ENCODE measurements at regions not wholly inside any gene's neighbourhood (a gene's known extent, or its start where the extent isn't known, plus 50 kb on each side); places are given as distances from the start of the nearest gene placed in this dataset.
"Not testable (repeated sequence)": the region's sequence is repeated elsewhere in the genome, so short reads cannot be mapped to it uniquely, and the experiment has no call there.

DNA sequence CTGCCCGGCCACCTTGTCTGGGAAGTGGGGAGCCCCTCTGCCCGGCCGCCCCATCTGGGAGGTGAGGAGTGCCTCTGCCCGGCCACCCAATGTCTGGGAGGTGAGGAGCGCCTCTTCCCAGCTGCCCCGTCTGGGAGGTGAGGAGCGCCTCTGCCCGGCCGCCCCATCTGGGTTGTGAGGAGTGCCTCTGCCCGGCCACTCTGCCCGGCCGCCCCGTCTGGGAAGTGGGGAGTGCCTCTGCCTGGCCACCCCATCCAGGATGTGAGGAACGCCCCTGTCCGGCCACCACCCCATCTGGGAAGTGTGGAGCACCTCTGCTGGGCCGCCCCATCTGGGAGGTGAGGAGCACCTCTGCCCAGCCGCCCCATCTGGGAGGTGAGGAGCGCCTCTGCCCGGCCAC is 230.6 kb upstream of the POTED start:
- TF ChIP-seq, protein P1, sequence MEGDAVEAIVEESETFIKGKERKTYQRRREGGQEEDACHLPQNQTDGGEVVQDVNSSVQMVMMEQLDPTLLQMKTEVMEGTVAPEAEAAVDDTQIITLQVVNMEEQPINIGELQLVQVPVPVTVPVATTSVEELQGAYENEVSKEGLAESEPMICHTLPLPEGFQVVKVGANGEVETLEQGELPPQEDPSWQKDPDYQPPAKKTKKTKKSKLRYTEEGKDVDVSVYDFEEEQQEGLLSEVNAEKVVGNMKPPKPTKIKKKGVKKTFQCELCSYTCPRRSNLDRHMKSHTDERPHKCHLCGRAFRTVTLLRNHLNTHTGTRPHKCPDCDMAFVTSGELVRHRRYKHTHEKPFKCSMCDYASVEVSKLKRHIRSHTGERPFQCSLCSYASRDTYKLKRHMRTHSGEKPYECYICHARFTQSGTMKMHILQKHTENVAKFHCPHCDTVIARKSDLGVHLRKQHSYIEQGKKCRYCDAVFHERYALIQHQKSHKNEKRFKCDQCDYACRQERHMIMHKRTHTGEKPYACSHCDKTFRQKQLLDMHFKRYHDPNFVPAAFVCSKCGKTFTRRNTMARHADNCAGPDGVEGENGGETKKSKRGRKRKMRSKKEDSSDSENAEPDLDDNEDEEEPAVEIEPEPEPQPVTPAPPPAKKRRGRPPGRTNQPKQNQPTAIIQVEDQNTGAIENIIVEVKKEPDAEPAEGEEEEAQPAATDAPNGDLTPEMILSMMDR (conservative IDR thresholded peaks at IDR 0.05; ENCODE audit: low read depth, low read length), result not testable (repeated sequence)
- TF ChIP-seq EZH2 (IDR thresholded peaks at IDR 0.05; ENCODE audit: low read length, unreplicated experiment); EZH2phosphoT487 (IDR thresholded peaks at IDR 0.05; ENCODE audit: borderline replicate concordance, low read length): not testable (repeated sequence)
